ENCODE measurements at regions not wholly inside any gene's neighbourhood (a gene's known extent, or its start where the extent isn't known, plus 50 kb on each side); places are given as distances from the start of the nearest gene placed in this dataset.

DNA sequence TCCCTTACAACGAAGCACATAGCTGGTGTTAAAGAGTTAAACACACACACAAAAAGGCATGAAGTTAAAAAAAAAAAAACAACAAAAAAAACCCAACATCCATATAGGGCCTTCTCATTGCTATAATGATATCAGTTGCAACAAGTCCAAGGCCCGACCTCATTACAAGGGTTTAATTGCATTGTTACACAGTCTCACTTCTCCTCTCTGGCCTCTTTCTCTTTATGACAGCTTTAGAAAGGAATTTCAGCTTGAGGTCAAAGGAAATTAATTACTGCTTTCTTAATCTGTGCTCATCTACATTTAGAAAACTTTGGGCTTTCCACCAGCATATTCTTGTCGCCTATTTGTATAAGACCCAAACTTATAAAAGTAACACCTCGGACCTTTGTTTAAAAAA is 342.1 kb downstream of the NR2F2 start:
- TF ChIP-seq EZH2phosphoT487 (IDR thresholded peaks at IDR 0.05; ENCODE audit: borderline replicate concordance, low read depth, low read length), result no peak
- TF ChIP-seq, protein P1, sequence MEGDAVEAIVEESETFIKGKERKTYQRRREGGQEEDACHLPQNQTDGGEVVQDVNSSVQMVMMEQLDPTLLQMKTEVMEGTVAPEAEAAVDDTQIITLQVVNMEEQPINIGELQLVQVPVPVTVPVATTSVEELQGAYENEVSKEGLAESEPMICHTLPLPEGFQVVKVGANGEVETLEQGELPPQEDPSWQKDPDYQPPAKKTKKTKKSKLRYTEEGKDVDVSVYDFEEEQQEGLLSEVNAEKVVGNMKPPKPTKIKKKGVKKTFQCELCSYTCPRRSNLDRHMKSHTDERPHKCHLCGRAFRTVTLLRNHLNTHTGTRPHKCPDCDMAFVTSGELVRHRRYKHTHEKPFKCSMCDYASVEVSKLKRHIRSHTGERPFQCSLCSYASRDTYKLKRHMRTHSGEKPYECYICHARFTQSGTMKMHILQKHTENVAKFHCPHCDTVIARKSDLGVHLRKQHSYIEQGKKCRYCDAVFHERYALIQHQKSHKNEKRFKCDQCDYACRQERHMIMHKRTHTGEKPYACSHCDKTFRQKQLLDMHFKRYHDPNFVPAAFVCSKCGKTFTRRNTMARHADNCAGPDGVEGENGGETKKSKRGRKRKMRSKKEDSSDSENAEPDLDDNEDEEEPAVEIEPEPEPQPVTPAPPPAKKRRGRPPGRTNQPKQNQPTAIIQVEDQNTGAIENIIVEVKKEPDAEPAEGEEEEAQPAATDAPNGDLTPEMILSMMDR (conservative IDR thresholded peaks at IDR 0.05; ENCODE audit: low read length), result no peak
